Cardiac fibroblast (primary cell): ENCODE measurements at regions not wholly inside any gene's neighbourhood (a gene's known extent, or its start where the extent isn't known, plus 50 kb on each side); places are given as distances from the start of the nearest gene placed in this dataset.
A peak's percentile ranks its signal among the peaks of the same experiment; 100 is the strongest.

Source experiments
- DNase-seq, 2 donors: peaks; one replicate each; pipeline versions ENCODE4 v3.0.0 to v3.0.0-alpha.2; 2010; ENCODE audit warnings: low read depth in 2 of 2
- H3K4me3 ChIP-seq, 2 donors: replicated peaks in 1 of 2; 1 replicate in 1 of 2; 2 replicates in 1 of 2; pipeline ENCODE4 v1.5.1; 2011; ENCODE audit warnings: low read depth in 2 of 2, low read length in 2 of 2, mild to moderate bottlenecking in 2 of 2, moderate library complexity in 1 of 2
- CTCF ChIP-seq: IDR thresholded peaks from one replicate; pipeline ENCODE4 v1.5.1; 2011; ENCODE audit warnings: low read depth, mild to moderate bottlenecking, low read length, inconsistent platforms

DNA sequence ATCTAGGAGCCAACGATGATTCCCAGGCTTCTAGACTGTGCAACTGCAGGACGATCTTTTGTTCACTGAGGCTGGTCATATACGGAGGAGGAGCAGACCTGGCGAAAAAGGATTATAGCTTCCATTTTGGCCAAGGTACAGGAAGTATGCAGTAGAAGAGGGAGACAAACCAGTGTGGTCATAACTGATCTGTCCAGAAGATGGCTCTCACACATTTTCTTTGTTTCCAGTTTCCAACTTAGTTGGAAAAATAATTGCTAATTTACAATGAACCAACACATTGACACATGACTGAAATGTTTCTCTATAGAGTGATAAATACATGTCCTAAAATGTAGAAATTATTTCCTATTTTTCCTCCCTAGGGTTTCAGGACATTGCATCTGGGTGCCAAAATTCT is 364.1 kb upstream of the BTBD3 start:
- no peak overlapping the region for H3K4me3 ChIP-seq
- peak; percentile 29 to 33 for DNase-seq
- peak; percentile 47 for TF ChIP-seq CTCF

DNA sequence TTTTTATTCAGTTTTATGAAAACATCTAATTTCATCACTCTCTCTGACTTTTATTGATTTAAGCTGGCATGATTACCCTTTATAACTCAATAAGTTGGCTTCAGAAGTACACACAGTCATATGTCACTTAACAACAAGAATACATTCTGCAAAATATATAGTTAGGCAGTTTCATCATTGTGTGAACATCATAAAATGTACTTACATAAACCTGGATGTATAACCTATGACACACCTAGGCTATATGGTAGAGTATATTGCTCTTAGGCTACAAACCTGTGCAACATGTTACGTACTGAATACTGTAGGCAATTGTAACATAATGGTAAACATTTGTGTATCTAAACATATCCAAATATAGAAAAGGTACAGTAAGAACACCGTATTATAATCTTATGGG is 362.2 kb upstream of the BTBD3 start:
- TF ChIP-seq CTCF: no peak
- no peak overlapping the region for H3K4me3 ChIP-seq
- DNase-seq: no peak

DNA sequence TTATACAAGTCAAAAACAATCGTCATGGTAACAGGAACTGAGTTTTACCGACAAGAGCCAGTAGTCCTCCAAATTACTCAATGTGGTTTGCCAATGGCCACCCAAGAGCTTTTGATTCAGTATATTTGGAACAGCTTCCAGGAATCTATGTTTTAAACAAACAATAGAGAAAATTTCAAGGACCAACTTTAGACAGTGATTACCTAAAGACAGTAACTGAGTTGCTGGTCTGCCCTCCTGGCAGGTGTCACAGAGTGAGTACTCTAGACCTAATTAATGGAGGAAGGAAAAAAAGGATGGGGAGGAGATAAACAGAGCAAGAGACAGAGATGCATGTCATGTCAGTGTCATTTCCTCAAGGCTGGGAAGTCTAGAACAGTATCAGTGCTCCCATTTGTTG is 361.3 kb upstream of the BTBD3 start:
- DNase-seq: no peak
- no peak for TF ChIP-seq CTCF
- H3K4me3 ChIP-seq: no peak overlapping the region

DNA sequence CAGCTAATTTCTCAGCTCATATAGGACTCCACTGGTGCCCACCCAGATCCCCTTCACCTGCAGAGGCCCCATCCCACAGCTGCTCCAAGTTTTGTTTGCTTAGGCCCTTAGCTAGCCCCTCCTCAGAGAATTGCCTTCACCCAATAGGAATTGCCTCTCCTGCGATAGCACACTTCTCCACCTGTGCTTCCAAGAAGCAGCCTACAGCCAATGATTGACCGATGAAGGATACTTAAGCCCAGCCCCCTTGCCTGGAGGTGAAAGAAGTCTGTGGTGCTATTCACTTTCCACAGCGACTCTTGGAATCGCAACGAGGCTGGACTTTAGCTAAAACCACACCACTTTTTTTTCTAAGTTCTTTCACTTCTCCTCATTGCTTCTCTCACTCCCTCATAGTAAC is 353.2 kb upstream of the BTBD3 start:
- DNase-seq: no peak
- H3K4me3 ChIP-seq: no peak overlapping the region
- TF ChIP-seq CTCF: no peak

DNA sequence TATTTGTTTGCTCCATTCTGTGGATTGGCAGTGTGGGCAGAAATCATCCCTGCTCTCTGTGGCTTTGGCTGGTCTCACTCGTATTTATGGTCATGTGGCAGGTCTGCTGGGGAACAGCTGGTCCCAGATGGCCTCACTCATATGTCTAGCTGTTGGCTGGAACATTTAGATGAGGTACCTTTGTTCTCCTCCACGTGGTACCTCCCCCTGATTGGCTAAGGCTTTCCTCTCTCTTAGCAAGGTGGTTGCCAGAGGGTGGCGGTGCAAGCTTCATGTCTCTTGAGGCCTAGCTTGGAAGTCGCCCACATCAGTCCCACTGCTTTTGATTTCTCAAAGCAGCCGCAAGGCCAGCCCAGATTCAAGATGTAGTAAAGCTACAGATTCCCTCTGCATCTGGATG is 348.5 kb upstream of the BTBD3 start:
- peak in 1 of 2 donors; percentile 3 for DNase-seq
- no peak overlapping the region for H3K4me3 ChIP-seq
- no peak for TF ChIP-seq CTCF

DNA sequence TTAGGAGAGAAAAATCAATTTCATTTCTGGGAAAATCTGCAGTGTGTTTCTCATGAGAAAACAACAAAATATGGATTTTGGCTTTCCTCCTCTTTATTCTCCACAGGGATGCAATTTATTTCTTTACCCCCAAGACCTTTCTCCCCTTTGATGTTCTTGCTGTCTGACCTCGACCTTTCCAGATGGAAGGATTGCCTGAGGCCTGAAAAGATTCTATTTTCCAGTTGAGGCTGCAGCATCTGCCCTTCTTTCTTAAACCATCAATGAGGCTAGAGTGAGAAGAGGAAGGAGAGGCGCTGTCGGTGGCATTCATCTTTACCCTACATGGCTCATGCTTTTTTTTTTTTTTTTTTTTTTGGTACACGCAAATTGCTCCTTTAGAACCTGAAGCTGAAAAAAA is 344.2 kb upstream of the BTBD3 start:
- no peak for DNase-seq
- no peak for TF ChIP-seq CTCF

GRCh38 chr20:11581271-11581670 is 336.4 kb upstream of the BTBD3 start:
- DNase-seq: peak; percentile 1 to 13
- no peak for TF ChIP-seq CTCF
- no peak overlapping the region for H3K4me3 ChIP-seq

More for the DNA sequence above, 344.2 kb upstream of the BTBD3 start:
- H3K4me3 ChIP-seq: no peak overlapping the region
